Stimulated activated CD4-positive, alpha-beta T cell treated with anti-CD3 and anti-CD28 coated beads, TNF-alpha, amount 100 ng/mL, for 48 hours (primary cell): ENCODE measurements at regions not wholly inside any gene's neighbourhood (a gene's known extent, or its start where the extent isn't known, plus 50 kb on each side); places are given as distances from the start of the nearest gene placed in this dataset.

ENCODE experiments used
- DNase-seq, 3 donors: peaks; one replicate each; pipeline ENCODE4 v3.0.0-alpha.2; 2020; ENCODE audit warnings: low read depth in 3 of 3

DNA sequence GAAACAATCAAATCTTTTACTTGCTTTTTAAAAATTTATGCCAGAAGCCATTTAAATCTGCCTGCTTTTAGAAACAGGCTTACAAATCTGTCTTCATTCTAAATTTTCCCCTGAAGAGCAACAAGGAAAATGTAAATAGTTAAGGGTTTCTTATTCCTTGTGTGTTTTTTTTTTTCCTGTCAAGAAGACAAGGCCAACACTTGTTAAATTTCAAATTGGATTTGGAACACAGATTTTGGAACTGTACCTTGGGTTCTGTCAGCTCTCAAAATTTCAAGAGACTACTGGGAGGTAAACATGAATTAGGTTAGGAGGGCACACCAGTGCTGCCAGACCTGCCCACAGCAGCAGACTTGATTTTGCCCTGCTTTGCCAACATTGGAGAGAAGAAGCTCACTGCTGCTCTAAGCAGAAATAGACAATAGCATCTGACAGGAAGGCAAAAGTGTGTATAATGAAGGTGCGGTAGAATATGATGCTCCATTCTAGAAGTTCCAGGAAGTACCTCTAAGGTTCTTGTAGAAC, 121.7 kb downstream of the NHLRC3 start:
- DNase-seq, result no peak

- DNase-seq, result no peak
Observed at GRCh38 chr13:39167018-39167417, 128.8 kb downstream of the NHLRC3 start.

GRCh38 chr13:39170711-39171110, 132.5 kb downstream of the NHLRC3 start:
- DNase-seq, result no peak

DNA sequence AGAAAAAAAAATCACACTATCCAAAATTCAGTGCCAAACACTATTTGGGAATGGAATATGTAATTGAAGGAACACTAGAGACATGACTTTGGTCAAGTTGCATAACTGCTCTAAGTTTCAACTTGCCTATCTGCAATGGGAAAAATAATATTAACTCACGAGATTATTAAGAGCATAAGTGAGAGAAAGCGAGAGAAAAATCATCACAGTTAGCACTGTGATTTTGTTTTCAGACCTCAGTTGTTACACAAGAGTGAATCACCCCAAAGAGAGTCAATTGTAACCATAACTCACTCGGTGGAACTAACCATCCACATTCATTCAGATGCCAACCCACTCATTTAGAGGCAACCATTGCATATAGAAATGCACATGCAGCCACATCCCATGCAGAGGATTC, 147.1 kb downstream of the NHLRC3 start:
- DNase-seq, result no peak

GRCh38 chr13:39186205-39186875, 148.1 kb downstream of the NHLRC3 start:
- DNase-seq, result no peak

- no peak for DNase-seq
Observed at GRCh38 chr13:39189778-39190177, 151.5 kb downstream of the NHLRC3 start.

DNA sequence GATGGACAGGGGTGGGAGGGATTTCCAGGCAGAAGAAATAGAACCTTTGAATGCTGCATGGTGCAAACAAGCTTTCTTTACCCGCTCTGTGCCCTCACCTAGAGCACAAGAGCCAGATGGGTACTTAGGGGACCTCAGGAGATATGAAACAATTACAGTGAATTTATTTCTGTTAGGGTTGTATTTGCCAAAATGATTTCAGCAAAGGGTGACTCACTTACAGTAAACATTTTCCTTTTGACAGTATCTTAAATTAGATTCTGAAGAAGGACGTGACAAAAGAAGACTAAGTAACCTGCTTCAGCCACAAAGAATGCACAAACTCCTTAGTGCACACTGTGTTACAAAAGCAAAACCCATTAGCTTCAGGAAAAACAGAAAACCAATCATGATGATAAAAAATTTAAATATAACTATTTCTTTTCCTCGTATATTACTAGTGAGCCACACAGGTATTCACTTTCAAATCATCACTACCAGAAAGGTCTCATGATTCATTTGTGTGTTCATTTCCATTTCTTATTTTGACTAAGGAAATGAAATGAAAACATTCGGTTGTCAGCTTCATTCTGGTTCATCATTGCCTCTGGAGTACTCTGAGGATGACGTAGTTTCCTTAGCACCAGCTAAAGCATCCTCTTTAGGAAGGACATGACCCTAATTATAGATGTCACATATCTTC, 158.8 kb downstream of the NHLRC3 start:
- no peak for DNase-seq

GRCh38 chr13:39197647-39198007, 159.4 kb downstream of the NHLRC3 start:
- no peak for DNase-seq

- no peak for DNase-seq
Observed at GRCh38 chr13:39200249-39200910, 162.1 kb downstream of the NHLRC3 start.

GRCh38 chr13:39201180-39201579, 162.9 kb downstream of the NHLRC3 start:
- DNase-seq, result no peak

GRCh38 chr13:39202746-39203145, 164.5 kb downstream of the NHLRC3 start:
- DNase-seq, result no peak

DNA sequence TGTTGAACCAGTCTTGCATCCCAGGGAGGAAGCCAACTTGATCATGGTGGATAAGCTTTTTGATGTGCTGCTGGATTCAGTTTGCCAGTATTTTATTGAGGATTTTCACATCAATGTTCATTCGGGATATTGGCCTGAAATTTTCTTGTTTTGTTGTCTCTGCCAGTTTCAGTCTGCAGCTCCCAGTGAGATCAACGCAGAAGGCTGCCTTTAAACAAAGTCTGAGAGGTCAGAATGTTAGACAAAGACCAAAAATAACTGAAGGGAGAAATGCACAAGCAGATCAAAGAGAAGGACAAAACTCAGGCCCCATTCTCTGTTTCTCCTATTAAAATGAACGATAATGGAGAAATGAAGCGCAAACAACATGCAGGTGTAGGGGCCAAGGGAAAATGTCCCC, 170.4 kb downstream of the NHLRC3 start:
- DNase-seq, result no peak

- DNase-seq, result no peak
Observed at GRCh38 chr13:39209731-39210531, 171.7 kb downstream of the NHLRC3 start.

DNA sequence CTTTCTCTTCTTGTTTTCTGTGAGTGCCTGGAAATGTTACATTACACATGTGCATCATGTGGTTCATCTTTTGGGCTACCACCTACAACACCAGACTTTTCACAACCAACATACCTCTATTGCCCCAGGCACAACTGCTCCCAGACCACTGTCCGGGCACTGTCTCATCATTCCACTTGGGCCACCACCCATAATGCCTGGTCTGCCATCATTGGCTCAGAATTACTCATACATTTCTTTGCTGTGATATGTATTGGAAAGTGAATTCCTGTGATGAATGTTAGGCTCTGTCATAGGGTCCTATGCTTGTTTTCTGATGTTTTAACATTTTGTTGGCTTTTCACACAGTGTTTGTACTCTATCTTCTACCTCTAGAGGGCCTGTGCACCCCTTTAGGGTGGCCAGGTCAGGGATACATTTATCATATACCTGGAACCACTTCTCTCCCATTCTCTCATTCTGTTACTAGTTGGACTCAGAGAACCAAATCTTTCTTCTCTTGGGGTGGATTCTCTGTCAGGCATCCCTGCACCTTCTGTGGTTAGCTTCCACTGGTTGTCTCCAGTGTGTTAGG, 172.8 kb downstream of the NHLRC3 start:
- no peak for DNase-seq

DNA sequence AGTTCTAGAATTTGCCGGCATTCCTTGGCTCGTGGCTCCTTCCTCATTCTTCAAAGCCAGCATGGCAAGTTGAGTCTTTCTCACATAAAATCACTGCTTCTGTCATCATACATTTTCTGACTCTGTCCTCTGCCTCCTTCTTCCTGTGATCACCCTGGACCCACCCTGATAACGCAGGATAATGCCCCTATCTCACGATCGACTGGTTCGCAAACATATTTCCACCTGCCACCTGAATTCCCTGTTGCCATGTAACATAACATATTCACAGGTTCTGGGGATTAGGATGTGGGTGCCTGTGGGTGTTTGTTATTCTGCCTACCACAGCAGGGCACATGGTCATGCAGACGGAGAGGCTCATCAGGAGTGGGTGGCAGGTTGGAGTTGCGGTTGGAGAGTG, 177.7 kb downstream of the NHLRC3 start:
- DNase-seq, result no peak

GRCh38 chr13:39217471-39217870, 179.2 kb downstream of the NHLRC3 start:
- DNase-seq, result no peak

DNA sequence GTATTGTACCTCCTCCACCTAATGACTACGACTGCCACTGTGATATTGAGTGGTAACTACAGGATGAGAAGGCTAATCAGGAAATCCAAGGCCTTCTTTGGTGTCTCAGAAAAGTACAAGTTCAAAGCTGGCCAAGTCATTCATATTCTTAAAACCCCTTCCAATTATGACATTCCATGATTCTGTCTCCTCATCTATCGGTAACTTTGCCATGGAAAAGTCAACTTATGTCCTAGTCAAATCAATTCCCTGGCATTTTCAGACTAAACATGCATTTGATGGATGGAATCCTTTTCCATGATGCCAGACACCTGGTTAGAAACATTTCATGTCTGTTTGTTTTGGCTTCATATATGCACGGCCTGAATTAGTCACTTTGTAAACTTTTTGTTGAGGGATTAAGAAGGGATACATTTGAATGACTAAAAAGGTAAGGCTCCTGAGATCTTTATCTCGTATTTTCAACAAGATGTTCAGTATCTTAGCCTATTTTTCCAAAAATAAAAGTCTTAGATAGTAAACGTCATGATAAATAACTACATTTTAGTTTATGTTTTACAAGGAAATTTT, 186.5 kb downstream of the NHLRC3 start:
- DNase-seq, result no peak

GRCh38 chr13:39225860-39226259, 187.6 kb downstream of the NHLRC3 start:
- DNase-seq, result no peak

GRCh38 chr13:39226359-39226758, 188.1 kb downstream of the NHLRC3 start:
- no peak for DNase-seq

- no peak for DNase-seq
Observed at GRCh38 chr13:39232401-39232980, 194.2 kb downstream of the NHLRC3 start.

DNA sequence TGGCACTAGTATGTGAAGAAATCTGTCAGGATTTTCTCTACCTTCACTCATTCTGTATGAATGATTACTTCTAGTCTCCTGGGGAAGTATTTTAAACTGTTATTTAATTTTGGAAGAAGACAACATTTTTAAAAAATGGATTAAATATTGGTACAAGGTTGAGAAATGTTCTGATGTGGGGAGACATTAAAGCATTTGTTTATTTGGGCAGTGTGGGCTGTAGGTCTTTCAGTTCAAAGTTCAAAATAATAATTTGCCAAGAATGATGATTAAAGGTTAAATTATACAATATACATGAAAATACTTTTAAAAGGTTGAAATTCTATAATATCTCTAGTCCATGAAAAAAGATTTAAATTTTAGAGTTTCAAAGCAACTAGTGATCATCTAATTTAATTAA, 194.7 kb downstream of the NHLRC3 start:
- no peak for DNase-seq
